A673 (cell line): ENCODE measurements at regions not wholly inside any gene's neighbourhood (a gene's known extent, or its start where the extent isn't known, plus 50 kb on each side); places are given as distances from the start of the nearest gene placed in this dataset.

Source experiments
- CTCF ChIP-seq: fragments of 300-800, 200-600 bp; sonication (generic); conservative IDR thresholded peaks from 2 replicates; pipeline ENCODE4 v1.5.1; 2017; ENCODE audit warnings: low read depth, mild to moderate bottlenecking, antibody characterized with exemption, low read length, moderate library complexity, mixed read lengths
- EZH2 ChIP-seq: fragments of 200-600 bp; sonication (generic); IDR thresholded peaks from 2 replicates; pipeline ENCODE4 v1.6.1; 2017; ENCODE audit warnings: borderline replicate concordance, low read depth, mild to moderate bottlenecking, mixed read lengths, antibody characterized with exemption, low read length; ENCODE audit not compliant: poor library complexity, severe bottlenecking

DNA sequence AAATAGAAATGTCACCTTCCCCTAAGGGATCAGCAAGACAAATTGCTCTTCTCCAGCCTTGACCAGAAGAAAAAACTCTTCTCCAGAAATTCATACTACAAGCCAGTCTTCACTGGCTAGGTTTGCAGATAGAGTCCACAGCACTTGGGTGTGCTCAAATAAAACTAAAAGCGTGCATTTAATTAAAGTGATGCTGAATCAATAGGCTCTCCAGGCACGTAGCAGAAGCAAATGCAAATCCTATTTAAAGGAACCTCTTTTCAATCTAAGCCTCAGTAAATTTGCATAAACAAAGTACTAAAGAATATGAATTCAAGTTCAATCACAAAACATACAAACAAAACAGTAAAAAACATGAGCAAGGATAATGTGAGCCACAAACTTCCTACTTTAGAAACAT is 744.4 kb upstream of the FANCL start:
- TF ChIP-seq CTCF, result no peak
- no peak for TF ChIP-seq EZH2
